Fibroblast of lung (primary cell): ENCODE measurements at regions not wholly inside any gene's neighbourhood (a gene's known extent, or its start where the extent isn't known, plus 50 kb on each side); places are given as distances from the start of the nearest gene placed in this dataset.
A peak's percentile ranks its signal among the peaks of the same experiment; 100 is the strongest.

Experiments
- DNase-seq, 2 donors: peaks; one replicate each; pipeline versions ENCODE4 v3.0.0 to v3.0.0-alpha.2; 2010; ENCODE audit warnings: low read depth in 2 of 2
- H2AFZ ChIP-seq: 2 replicates; pipeline ENCODE4 v1.5.1; 2012; ENCODE audit warnings: low read length, control low read depth, inconsistent platforms
- H3K27ac ChIP-seq: 2 replicates; pipeline ENCODE4 v1.5.1; 2011; ENCODE audit warnings: low read length, control low read depth; ENCODE audit not compliant: insufficient read depth
- H3K27me3 ChIP-seq: 2 replicates; pipeline ENCODE4 v1.5.1; 2011; ENCODE audit warnings: mild to moderate bottlenecking, low read length; ENCODE audit not compliant: control insufficient read depth, insufficient read depth
- H3K36me3 ChIP-seq: 2 replicates; pipeline ENCODE4 v1.5.1; 2011; ENCODE audit warnings: low read length; ENCODE audit not compliant: control insufficient read depth, insufficient read depth
- H3K4me1 ChIP-seq: 2 replicates; pipeline ENCODE4 v1.5.1; 2011; ENCODE audit warnings: low read length; ENCODE audit not compliant: control insufficient read depth, insufficient read depth; ENCODE audit errors: extremely low read depth
- H3K4me2 ChIP-seq: 2 replicates; pipeline ENCODE4 v1.5.1; 2011; ENCODE audit warnings: low read length, control low read depth; ENCODE audit not compliant: insufficient read depth; ENCODE audit errors: extremely low read depth
- H3K4me3 ChIP-seq, 4 experiments: fragments of 200-600 bp in 1 of 4; sonication (generic) in 1 of 4; replicated peaks in 1 of 4; 2 replicates each; pipeline ENCODE4 v1.5.1; 2011 to 2016; ENCODE audit warnings: low read length in 4 of 4, low read depth in 3 of 4, mild to moderate bottlenecking in 3 of 4, control low read depth in 2 of 4, inconsistent platforms in 1 of 4, mixed read lengths in 1 of 4; ENCODE audit not compliant: insufficient read depth in 1 of 4; ENCODE audit errors: control extremely low read depth in 1 of 4
- H3K79me2 ChIP-seq: 2 replicates; pipeline ENCODE4 v1.5.1; 2012; ENCODE audit warnings: mild to moderate bottlenecking, low read length, inconsistent platforms; ENCODE audit not compliant: control insufficient read depth, insufficient read depth
- H3K9ac ChIP-seq: 2 replicates; pipeline ENCODE4 v1.5.1; 2011; ENCODE audit warnings: mild to moderate bottlenecking, low read length, control low read depth; ENCODE audit not compliant: insufficient read depth
- H3K9me3 ChIP-seq: 2 replicates; pipeline ENCODE4 v1.5.1; 2012; ENCODE audit warnings: low read depth, low read length; ENCODE audit not compliant: control insufficient read depth, insufficient read depth
- H4K20me1 ChIP-seq: 2 replicates; pipeline ENCODE4 v1.5.1; 2011; ENCODE audit warnings: low read length; ENCODE audit not compliant: control insufficient read depth, insufficient read depth; ENCODE audit errors: extremely low read depth
- CTCF ChIP-seq, 2 donors: IDR thresholded peaks in 1 of 2; conservative IDR thresholded peaks in 1 of 2; 1 replicate in 1 of 2; 2 replicates in 1 of 2; pipeline ENCODE4 v1.5.1; 2011 to 2012; ENCODE audit warnings: low read length in 2 of 2, control low read depth in 1 of 2, inconsistent platforms in 1 of 2, low read depth in 1 of 2, mild to moderate bottlenecking in 1 of 2
- EZH2 ChIP-seq: IDR thresholded peaks from 2 replicates; pipeline ENCODE4 v1.5.1; 2012; ENCODE audit warnings: low read length, control low read depth, mild to moderate bottlenecking; ENCODE audit errors: missing control alignments

GRCh38 chr1:106619080-106619826 lies 437.2 kb upstream of the PRMT6 start:
- Histone ChIP-seq H3K27me3 (no peaks in the 10 kb centered on the region), H3K36me3 (no peaks in the 10 kb centered on the region), H3K9ac (no peak overlapping the region), H2AFZ (no peak overlapping the region), H4K20me1 (no peaks in the 10 kb centered on the region), H3K27ac (no peak overlapping the region), H3K9me3 (no peaks in the 10 kb centered on the region), H3K4me2 (no peak overlapping the region), H3K4me1 (no peaks in the 10 kb centered on the region), H3K4me3 (no peak overlapping the region), H3K79me2 (no peaks in the 10 kb centered on the region)
- DNase-seq, result no peak
- no peak for TF ChIP-seq CTCF (conservative IDR thresholded peaks at IDR 0.05 in 1 of 2, IDR thresholded peaks at IDR 0.05 in 1 of 2; ENCODE audit: low read depth in 1 of 2, low read length in 2 of 2)
- no peak for TF ChIP-seq EZH2

- Histone ChIP-seq H3K9me3 (no peaks in the 10 kb centered on the region), H3K27me3 (no peaks in the 10 kb centered on the region), H3K79me2 (no peaks in the 10 kb centered on the region), H2AFZ (no peak overlapping the region), H3K9ac (no peak overlapping the region), H3K36me3 (no peaks in the 10 kb centered on the region), H4K20me1 (no peaks in the 10 kb centered on the region), H3K4me3 (no peak overlapping the region), H3K4me2 (no peak overlapping the region), H3K4me1 (no peaks in the 10 kb centered on the region), H3K27ac (no peak overlapping the region)
- no peak for DNase-seq
- no peak for TF ChIP-seq EZH2
- TF ChIP-seq CTCF (conservative IDR thresholded peaks at IDR 0.05 in 1 of 2, IDR thresholded peaks at IDR 0.05 in 1 of 2; ENCODE audit: low read depth in 1 of 2, low read length in 2 of 2), result no peak
These were observed 436.7 kb upstream of the PRMT6 start for GRCh38 chr1:106619827-106620134.

GRCh38 chr1:106620521-106620954 lies 435.9 kb upstream of the PRMT6 start:
- H3K36me3 ChIP-seq, result no peaks in the 10 kb centered on the region
- no peaks in the 10 kb centered on the region for H3K79me2 ChIP-seq
- no peak overlapping the region for H3K4me3 ChIP-seq
- H3K4me1 ChIP-seq, result no peaks in the 10 kb centered on the region
- no peak overlapping the region for H3K4me2 ChIP-seq
- no peaks in the 10 kb centered on the region for H3K9me3 ChIP-seq
- H4K20me1 ChIP-seq, result no peaks in the 10 kb centered on the region
- H3K27ac ChIP-seq, result no peak overlapping the region
- H3K9ac ChIP-seq, result no peak overlapping the region
- no peaks in the 10 kb centered on the region for H3K27me3 ChIP-seq
- peak; percentile 78 to 85 for DNase-seq
- no peak overlapping the region for H2AFZ ChIP-seq
- TF ChIP-seq CTCF (conservative IDR thresholded peaks at IDR 0.05 in 1 of 2, IDR thresholded peaks at IDR 0.05 in 1 of 2; ENCODE audit: low read depth in 1 of 2, low read length in 2 of 2) (no peak), EZH2 (no peak)
